ENCODE measurements at regions not wholly inside any gene's neighbourhood (a gene's known extent, or its start where the extent isn't known, plus 50 kb on each side); places are given as distances from the start of the nearest gene placed in this dataset.

DNA sequence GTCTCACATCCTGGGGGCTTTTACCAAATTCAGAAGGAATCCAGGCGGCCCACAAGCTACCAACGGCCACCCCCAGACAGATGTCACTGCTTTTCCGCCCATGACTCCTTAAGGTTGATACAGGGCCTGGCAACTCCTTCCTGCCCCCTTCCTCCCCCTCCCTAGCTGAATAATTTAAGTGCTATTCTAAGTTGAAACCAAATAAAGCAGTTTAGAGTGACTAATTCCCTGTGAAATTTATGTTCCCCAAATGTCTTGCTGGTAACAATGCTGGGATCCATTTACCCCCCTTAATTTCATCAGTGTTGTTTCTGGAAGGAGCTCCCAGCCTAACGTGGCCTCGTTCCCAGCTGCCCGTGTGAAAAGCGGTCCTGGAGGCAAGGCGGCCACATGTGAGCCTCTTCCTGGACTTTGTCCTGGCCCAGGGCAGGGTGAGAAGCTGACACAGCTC is 109.6 kb downstream of the TMEM130 start:
- TF ChIP-seq MXI1 (conservative IDR thresholded peaks at IDR 0.05; ENCODE audit: poor library complexity, severe bottlenecking) (no peak), TAF1 (IDR thresholded peaks at IDR 0.05; ENCODE audit: low read depth) (no peak), POLR2AphosphoS5 (IDR thresholded peaks at IDR 0.05) (no peak), EZH2 (IDR thresholded peaks at IDR 0.05; ENCODE audit: borderline replicate concordance, insufficient read depth, low read length, poor library complexity, severe bottlenecking) (no peak), SMC3 (conservative IDR thresholded peaks at IDR 0.05; ENCODE audit: poor library complexity) (no peak), EP300 (conservative IDR thresholded peaks at IDR 0.05; ENCODE audit: poor library complexity, severe bottlenecking) (no peak), RAD21 (conservative IDR thresholded peaks at IDR 0.05) (no peak)
- TF ChIP-seq, protein P1, sequence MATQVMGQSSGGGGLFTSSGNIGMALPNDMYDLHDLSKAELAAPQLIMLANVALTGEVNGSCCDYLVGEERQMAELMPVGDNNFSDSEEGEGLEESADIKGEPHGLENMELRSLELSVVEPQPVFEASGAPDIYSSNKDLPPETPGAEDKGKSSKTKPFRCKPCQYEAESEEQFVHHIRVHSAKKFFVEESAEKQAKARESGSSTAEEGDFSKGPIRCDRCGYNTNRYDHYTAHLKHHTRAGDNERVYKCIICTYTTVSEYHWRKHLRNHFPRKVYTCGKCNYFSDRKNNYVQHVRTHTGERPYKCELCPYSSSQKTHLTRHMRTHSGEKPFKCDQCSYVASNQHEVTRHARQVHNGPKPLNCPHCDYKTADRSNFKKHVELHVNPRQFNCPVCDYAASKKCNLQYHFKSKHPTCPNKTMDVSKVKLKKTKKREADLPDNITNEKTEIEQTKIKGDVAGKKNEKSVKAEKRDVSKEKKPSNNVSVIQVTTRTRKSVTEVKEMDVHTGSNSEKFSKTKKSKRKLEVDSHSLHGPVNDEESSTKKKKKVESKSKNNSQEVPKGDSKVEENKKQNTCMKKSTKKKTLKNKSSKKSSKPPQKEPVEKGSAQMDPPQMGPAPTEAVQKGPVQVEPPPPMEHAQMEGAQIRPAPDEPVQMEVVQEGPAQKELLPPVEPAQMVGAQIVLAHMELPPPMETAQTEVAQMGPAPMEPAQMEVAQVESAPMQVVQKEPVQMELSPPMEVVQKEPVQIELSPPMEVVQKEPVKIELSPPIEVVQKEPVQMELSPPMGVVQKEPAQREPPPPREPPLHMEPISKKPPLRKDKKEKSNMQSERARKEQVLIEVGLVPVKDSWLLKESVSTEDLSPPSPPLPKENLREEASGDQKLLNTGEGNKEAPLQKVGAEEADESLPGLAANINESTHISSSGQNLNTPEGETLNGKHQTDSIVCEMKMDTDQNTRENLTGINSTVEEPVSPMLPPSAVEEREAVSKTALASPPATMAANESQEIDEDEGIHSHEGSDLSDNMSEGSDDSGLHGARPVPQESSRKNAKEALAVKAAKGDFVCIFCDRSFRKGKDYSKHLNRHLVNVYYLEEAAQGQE (IDR thresholded peaks at IDR 0.05; ENCODE audit: borderline replicate concordance) = no peak
- TF ChIP-seq, protein P2, sequence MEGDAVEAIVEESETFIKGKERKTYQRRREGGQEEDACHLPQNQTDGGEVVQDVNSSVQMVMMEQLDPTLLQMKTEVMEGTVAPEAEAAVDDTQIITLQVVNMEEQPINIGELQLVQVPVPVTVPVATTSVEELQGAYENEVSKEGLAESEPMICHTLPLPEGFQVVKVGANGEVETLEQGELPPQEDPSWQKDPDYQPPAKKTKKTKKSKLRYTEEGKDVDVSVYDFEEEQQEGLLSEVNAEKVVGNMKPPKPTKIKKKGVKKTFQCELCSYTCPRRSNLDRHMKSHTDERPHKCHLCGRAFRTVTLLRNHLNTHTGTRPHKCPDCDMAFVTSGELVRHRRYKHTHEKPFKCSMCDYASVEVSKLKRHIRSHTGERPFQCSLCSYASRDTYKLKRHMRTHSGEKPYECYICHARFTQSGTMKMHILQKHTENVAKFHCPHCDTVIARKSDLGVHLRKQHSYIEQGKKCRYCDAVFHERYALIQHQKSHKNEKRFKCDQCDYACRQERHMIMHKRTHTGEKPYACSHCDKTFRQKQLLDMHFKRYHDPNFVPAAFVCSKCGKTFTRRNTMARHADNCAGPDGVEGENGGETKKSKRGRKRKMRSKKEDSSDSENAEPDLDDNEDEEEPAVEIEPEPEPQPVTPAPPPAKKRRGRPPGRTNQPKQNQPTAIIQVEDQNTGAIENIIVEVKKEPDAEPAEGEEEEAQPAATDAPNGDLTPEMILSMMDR (IDR thresholded peaks at IDR 0.05; ENCODE audit: poor library complexity, severe bottlenecking) = no peak

Measured in neural cell (in vitro differentiated cells).